NB4 (cell line): ENCODE measurements at regions not wholly inside any gene's neighbourhood (a gene's known extent, or its start where the extent isn't known, plus 50 kb on each side); places are given as distances from the start of the nearest gene placed in this dataset.
A peak's percentile ranks its signal among the peaks of the same experiment; 100 is the strongest.

Source experiments
- DNase-seq: peaks from one replicate; pipeline ENCODE4 v3.0.0; 2010; ENCODE audit warnings: low read depth
- H3K4me3 ChIP-seq: one replicate; pipeline ENCODE4 v1.5.1; 2011; ENCODE audit warnings: mild to moderate bottlenecking, low read depth, low read length, moderate library complexity
- MAX ChIP-seq: IDR thresholded peaks from 2 replicates; pipeline ENCODE4 v1.6.1; 2011; ENCODE audit warnings: low read depth, low read length
- MYC ChIP-seq: IDR thresholded peaks from 2 replicates; pipeline ENCODE4 v1.6.1; 2011; ENCODE audit warnings: low read depth, low read length
- POLR2A ChIP-seq: IDR thresholded peaks from 2 replicates; pipeline ENCODE4 v1.6.1; 2011; ENCODE audit warnings: mild to moderate bottlenecking; ENCODE audit not compliant: insufficient read length; ENCODE audit errors: extremely low read depth
- TF ChIP-seq, protein P1 (sequence below): IDR thresholded peaks from one replicate; pipeline ENCODE4 v1.5.1; 2012; ENCODE audit warnings: low read depth, low read length

DNA sequence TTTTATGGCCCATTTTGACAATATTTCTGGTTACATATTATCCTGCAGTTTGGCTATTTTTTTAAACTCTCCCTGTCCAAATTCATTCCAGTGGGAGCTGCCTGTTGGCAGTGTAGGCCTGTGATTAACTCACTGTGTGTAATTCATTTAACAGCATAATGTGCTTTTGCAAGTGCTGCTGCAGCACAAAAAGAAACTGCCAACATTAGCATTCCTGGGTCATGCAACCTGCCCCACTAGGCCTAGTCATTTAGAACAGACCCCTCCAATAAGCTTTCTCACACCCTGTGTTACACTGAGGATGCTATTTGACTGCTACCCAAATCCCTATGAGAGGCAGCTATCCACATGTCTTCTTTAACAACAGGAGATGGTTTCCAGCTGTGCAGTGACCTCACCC, 251.2 kb upstream of the UBE2E2 start:
- H3K4me3 ChIP-seq = no peak overlapping the region
- no peak for DNase-seq
- TF ChIP-seq MYC = no peak

DNA sequence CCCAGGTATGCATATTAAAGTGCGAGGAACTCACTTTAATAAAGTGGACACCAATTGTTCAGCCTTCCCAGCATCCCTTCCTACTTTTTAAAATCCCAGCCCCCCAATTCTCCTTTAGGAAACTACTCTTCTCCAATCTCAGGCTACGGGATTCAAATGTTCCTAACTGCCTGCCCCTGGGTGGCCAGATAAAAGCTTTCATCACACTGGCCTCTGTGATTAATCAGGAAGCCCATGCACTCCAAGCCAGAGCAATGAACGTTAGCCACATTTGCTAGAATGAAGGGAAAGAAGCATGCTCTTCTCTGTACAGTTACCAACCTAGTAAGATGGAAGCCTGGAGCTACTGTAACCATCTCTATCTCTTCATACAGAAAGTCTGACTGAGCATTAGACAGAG, 250.3 kb upstream of the UBE2E2 start:
- TF ChIP-seq POLR2A = no peak
- no peak for TF ChIP-seq MAX
- TF ChIP-seq, protein P1, sequence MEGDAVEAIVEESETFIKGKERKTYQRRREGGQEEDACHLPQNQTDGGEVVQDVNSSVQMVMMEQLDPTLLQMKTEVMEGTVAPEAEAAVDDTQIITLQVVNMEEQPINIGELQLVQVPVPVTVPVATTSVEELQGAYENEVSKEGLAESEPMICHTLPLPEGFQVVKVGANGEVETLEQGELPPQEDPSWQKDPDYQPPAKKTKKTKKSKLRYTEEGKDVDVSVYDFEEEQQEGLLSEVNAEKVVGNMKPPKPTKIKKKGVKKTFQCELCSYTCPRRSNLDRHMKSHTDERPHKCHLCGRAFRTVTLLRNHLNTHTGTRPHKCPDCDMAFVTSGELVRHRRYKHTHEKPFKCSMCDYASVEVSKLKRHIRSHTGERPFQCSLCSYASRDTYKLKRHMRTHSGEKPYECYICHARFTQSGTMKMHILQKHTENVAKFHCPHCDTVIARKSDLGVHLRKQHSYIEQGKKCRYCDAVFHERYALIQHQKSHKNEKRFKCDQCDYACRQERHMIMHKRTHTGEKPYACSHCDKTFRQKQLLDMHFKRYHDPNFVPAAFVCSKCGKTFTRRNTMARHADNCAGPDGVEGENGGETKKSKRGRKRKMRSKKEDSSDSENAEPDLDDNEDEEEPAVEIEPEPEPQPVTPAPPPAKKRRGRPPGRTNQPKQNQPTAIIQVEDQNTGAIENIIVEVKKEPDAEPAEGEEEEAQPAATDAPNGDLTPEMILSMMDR = no peak
- no peak for TF ChIP-seq MYC
- no peak overlapping the region for H3K4me3 ChIP-seq
- DNase-seq = no peak

- TF ChIP-seq MYC (no peak), POLR2A (no peak), MAX (no peak)
- TF ChIP-seq, protein P1 = no peak
- no peak overlapping the region for H3K4me3 ChIP-seq
- no peak for DNase-seq
Observed at GRCh38 chr3:22959593-22959992, 243.5 kb upstream of the UBE2E2 start.

- no peak overlapping the region for H3K4me3 ChIP-seq
- no peak for TF ChIP-seq MYC
- TF ChIP-seq, protein P1 = peak; percentile 48
- no peak for TF ChIP-seq POLR2A
- no peak for TF ChIP-seq MAX
- DNase-seq = peak; percentile 37
Observed at GRCh38 chr3:22960105-22960984, 242.8 kb upstream of the UBE2E2 start.

DNA sequence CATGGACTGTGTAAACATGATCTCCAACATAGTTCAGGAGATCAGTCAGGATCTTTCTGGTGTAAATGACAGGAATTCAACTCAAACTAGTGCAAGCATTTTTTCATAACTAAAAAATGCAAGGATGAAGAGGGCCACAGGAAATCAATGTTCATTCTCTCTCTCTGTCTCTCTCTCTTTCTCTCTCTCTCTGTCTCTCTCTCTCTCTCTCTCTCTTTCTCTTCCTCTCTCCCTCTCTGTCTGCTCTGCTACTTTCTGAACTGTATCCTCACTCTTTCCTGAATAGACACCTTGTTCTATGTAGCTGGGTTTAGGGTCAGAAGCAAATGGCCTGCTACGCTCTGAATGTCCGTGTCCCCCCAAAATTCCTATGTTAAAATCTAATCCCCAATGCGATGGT, 240.9 kb upstream of the UBE2E2 start:
- TF ChIP-seq, protein P1 = no peak
- no peak for TF ChIP-seq POLR2A
- TF ChIP-seq MAX = no peak
- no peak for TF ChIP-seq MYC
- no peak for DNase-seq
- H3K4me3 ChIP-seq = no peak overlapping the region

GRCh38 chr3:22966349-22966748, 236.8 kb upstream of the UBE2E2 start:
- H3K4me3 ChIP-seq = no peak overlapping the region
- no peak for DNase-seq
- no peak for TF ChIP-seq MYC
- TF ChIP-seq POLR2A = no peak

GRCh38 chr3:22969276-22969675, 233.9 kb upstream of the UBE2E2 start:
- H3K4me3 ChIP-seq = no peak overlapping the region
- no peak for DNase-seq
- no peak for TF ChIP-seq MAX
- TF ChIP-seq MYC = no peak
- TF ChIP-seq, protein P1 = no peak
- no peak for TF ChIP-seq POLR2A
